ENCODE measurements at regions not wholly inside any gene's neighbourhood (a gene's known extent, or its start where the extent isn't known, plus 50 kb on each side); places are given as distances from the start of the nearest gene placed in this dataset.

- no peak for DNase-seq
Observed at GRCh38 chr4:117447925-117448324, 362.5 kb upstream of the TRAM1L1 start.

- DNase-seq: no peak
Observed at GRCh38 chr4:117455088-117455487, 369.7 kb upstream of the TRAM1L1 start.

- DNase-seq: no peak
Observed at GRCh38 chr4:117466388-117466787, 381.0 kb upstream of the TRAM1L1 start.

GRCh38 chr4:117467404-117467803 is 382.0 kb upstream of the TRAM1L1 start:
- no peak for DNase-seq

- no peak for DNase-seq
Observed at GRCh38 chr4:117474987-117475386, 389.6 kb upstream of the TRAM1L1 start.

GRCh38 chr4:117477925-117478324 is 392.5 kb upstream of the TRAM1L1 start:
- DNase-seq: no peak

GRCh38 chr4:117478702-117479101 is 393.3 kb upstream of the TRAM1L1 start:
- no peak for DNase-seq

GRCh38 chr4:117479673-117480072 is 394.3 kb upstream of the TRAM1L1 start:
- DNase-seq: no peak

- peak in 1 of 2 experiments; percentile 8 for DNase-seq
Observed at GRCh38 chr4:117481742-117482141, 396.4 kb upstream of the TRAM1L1 start.

GRCh38 chr4:117488692-117489091 is 403.3 kb upstream of the TRAM1L1 start:
- DNase-seq: no peak

GRCh38 chr4:117489107-117489506 is 403.7 kb upstream of the TRAM1L1 start:
- no peak for DNase-seq

- peak; percentile 31 to 68 for DNase-seq
Observed at GRCh38 chr4:117491516-117491915, 406.1 kb upstream of the TRAM1L1 start.

GRCh38 chr4:117495802-117496201 is 410.4 kb upstream of the TRAM1L1 start:
- DNase-seq: no peak

GRCh38 chr4:117512414-117512813 is 427.0 kb upstream of the TRAM1L1 start:
- DNase-seq: peak; percentile 37 to 89

- DNase-seq: peak; percentile 4 to 21
Observed at GRCh38 chr4:117514391-117515175, 429.2 kb upstream of the TRAM1L1 start.

GRCh38 chr4:117515921-117516320 is 430.5 kb upstream of the TRAM1L1 start:
- peak; percentile 57 to 84 for DNase-seq

- DNase-seq: no peak
Observed at GRCh38 chr4:117527601-117528000, 442.2 kb upstream of the TRAM1L1 start.

- DNase-seq: no peak
Observed at GRCh38 chr4:117529401-117529800, 444.0 kb upstream of the TRAM1L1 start.

GRCh38 chr4:117533501-117533900 is 448.1 kb upstream of the TRAM1L1 start:
- no peak for DNase-seq

- no peak for DNase-seq
Observed at GRCh38 chr4:117545039-117545438, 459.7 kb upstream of the TRAM1L1 start.

GRCh38 chr4:117549524-117549923 is 464.1 kb upstream of the TRAM1L1 start:
- DNase-seq: no peak

GRCh38 chr4:117550085-117550484 is 464.7 kb upstream of the TRAM1L1 start:
- DNase-seq: peak; percentile 54 to 70

GRCh38 chr4:117560329-117560728 is 474.0 kb upstream of the NDST3 start:
- DNase-seq: peak; percentile 26 to 72

- DNase-seq: no peak
Observed at GRCh38 chr4:117574085-117574484, 460.2 kb upstream of the NDST3 start.

- no peak for DNase-seq
Observed at GRCh38 chr4:117575850-117576249, 458.4 kb upstream of the NDST3 start.

Data from NCI-H446 (cell line).